HL-60 (cell line): ENCODE measurements at regions not wholly inside any gene's neighbourhood (a gene's known extent, or its start where the extent isn't known, plus 50 kb on each side); places are given as distances from the start of the nearest gene placed in this dataset.

Experiments used
- POLR2AphosphoS5 ChIP-seq: IDR thresholded peaks from 2 replicates; pipeline ENCODE4 v1.6.1; 2012; ENCODE audit warnings: low read depth
- TF ChIP-seq, protein P1 (sequence below): IDR thresholded peaks from one replicate; pipeline ENCODE4 v1.5.1; 2011; ENCODE audit warnings: low read length, control low read depth, inconsistent platforms; ENCODE audit not compliant: insufficient read depth
- TF ChIP-seq, protein P2 (sequence below): IDR thresholded peaks from 2 replicates; pipeline ENCODE4 v1.6.1; 2012; ENCODE audit warnings: low read depth; ENCODE audit not compliant: insufficient replicate concordance

DNA sequence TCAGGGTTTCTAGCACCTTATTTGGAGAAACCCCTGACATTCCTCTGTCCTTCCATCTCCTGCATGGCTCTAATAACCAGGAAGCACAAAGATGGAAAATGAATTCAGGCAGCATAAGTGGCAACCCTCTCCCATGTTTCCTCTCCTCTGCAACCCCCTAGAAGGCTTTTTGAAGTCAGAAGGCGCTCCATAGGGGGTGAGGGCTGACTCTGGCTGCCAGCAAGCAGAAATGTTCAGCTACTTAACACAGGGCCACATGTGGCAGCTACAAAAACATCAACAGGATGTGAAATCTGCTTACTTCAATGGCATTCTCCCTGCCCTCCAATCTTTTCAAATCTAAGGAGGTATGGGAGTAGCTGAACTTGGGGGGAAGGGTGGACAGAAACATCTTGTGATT, 55.2 kb upstream of the IRX5 start:
- TF ChIP-seq, protein P1, sequence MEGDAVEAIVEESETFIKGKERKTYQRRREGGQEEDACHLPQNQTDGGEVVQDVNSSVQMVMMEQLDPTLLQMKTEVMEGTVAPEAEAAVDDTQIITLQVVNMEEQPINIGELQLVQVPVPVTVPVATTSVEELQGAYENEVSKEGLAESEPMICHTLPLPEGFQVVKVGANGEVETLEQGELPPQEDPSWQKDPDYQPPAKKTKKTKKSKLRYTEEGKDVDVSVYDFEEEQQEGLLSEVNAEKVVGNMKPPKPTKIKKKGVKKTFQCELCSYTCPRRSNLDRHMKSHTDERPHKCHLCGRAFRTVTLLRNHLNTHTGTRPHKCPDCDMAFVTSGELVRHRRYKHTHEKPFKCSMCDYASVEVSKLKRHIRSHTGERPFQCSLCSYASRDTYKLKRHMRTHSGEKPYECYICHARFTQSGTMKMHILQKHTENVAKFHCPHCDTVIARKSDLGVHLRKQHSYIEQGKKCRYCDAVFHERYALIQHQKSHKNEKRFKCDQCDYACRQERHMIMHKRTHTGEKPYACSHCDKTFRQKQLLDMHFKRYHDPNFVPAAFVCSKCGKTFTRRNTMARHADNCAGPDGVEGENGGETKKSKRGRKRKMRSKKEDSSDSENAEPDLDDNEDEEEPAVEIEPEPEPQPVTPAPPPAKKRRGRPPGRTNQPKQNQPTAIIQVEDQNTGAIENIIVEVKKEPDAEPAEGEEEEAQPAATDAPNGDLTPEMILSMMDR, result no peak
- TF ChIP-seq, protein P2, sequence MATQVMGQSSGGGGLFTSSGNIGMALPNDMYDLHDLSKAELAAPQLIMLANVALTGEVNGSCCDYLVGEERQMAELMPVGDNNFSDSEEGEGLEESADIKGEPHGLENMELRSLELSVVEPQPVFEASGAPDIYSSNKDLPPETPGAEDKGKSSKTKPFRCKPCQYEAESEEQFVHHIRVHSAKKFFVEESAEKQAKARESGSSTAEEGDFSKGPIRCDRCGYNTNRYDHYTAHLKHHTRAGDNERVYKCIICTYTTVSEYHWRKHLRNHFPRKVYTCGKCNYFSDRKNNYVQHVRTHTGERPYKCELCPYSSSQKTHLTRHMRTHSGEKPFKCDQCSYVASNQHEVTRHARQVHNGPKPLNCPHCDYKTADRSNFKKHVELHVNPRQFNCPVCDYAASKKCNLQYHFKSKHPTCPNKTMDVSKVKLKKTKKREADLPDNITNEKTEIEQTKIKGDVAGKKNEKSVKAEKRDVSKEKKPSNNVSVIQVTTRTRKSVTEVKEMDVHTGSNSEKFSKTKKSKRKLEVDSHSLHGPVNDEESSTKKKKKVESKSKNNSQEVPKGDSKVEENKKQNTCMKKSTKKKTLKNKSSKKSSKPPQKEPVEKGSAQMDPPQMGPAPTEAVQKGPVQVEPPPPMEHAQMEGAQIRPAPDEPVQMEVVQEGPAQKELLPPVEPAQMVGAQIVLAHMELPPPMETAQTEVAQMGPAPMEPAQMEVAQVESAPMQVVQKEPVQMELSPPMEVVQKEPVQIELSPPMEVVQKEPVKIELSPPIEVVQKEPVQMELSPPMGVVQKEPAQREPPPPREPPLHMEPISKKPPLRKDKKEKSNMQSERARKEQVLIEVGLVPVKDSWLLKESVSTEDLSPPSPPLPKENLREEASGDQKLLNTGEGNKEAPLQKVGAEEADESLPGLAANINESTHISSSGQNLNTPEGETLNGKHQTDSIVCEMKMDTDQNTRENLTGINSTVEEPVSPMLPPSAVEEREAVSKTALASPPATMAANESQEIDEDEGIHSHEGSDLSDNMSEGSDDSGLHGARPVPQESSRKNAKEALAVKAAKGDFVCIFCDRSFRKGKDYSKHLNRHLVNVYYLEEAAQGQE, result no peak
- TF ChIP-seq POLR2AphosphoS5, result no peak
